ENCODE measurements at regions not wholly inside any gene's neighbourhood (a gene's known extent, or its start where the extent isn't known, plus 50 kb on each side); places are given as distances from the start of the nearest gene placed in this dataset.

DNA sequence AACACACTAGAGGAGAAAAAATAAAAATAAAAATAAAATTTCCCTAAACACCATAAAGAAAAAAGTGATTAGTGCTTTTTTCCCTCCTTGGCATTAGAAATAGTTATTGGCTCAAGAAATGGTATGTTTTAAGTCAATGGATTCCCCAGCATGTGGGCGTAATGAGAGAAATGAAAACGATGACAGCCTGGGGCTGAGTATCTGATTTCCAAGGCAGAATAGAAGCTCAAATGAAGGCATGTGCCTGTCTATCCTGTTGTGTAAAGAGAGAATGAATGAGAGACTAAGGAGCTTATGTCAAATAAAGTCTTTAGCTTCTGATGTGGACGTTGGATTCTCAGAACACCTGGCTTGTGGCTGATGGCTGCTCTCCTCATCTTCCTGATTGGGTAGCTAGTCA, 1408.4 kb upstream of the TMEM132C start:
- TF ChIP-seq, protein P1, sequence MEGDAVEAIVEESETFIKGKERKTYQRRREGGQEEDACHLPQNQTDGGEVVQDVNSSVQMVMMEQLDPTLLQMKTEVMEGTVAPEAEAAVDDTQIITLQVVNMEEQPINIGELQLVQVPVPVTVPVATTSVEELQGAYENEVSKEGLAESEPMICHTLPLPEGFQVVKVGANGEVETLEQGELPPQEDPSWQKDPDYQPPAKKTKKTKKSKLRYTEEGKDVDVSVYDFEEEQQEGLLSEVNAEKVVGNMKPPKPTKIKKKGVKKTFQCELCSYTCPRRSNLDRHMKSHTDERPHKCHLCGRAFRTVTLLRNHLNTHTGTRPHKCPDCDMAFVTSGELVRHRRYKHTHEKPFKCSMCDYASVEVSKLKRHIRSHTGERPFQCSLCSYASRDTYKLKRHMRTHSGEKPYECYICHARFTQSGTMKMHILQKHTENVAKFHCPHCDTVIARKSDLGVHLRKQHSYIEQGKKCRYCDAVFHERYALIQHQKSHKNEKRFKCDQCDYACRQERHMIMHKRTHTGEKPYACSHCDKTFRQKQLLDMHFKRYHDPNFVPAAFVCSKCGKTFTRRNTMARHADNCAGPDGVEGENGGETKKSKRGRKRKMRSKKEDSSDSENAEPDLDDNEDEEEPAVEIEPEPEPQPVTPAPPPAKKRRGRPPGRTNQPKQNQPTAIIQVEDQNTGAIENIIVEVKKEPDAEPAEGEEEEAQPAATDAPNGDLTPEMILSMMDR (IDR thresholded peaks at IDR 0.05) = no peak
- no peak for TF ChIP-seq POLR2A (IDR thresholded peaks at IDR 0.05)
